ENCODE measurements at regions not wholly inside any gene's neighbourhood (a gene's known extent, or its start where the extent isn't known, plus 50 kb on each side); places are given as distances from the start of the nearest gene placed in this dataset.

GRCh38 chr16:5965321-5965720, 867.7 kb upstream of the EEF2KMT start:
- Histone ChIP-seq H4K20me1 (ENCODE audit: insufficient read depth) (no peaks in the 10 kb centered on the region), H3K27ac (ENCODE audit: low read depth, low read length) (no peak overlapping the region), H2AFZ (ENCODE audit: low read depth, low read length, poor library complexity, severe bottlenecking) (no peak overlapping the region), H3K9me3 (ENCODE audit: control insufficient read depth in 1 of 2, insufficient read depth in 1 of 2, low read depth in 1 of 2, low read length in 2 of 2) (peaks cover 0 to 10% of the 10 kb centered on the region in 2 experiments; a peak in 2 of 4 replicates), H3K27me3 (ENCODE audit: insufficient read depth, low read length) (no peaks in the 10 kb centered on the region), H3K9ac (ENCODE audit: low read length) (no peak overlapping the region), H3K4me2 (ENCODE audit: low read length) (no peak overlapping the region), H3K9me2 (ENCODE audit: insufficient read depth) (no peaks in the 10 kb centered on the region), H3K4me3 (replicated peaks in 1 of 2; ENCODE audit: low read depth in 1 of 2, low read length in 2 of 2) (no peak overlapping the region), H3K4me1 (ENCODE audit: control insufficient read depth in 1 of 2, insufficient read depth in 2 of 2, low read length in 2 of 2) (no peaks in the 10 kb centered on the region), H3K36me3 (ENCODE audit: control insufficient read depth in 1 of 2, insufficient read depth in 2 of 2, low read length in 2 of 2) (no peaks in the 10 kb centered on the region), H3K79me2 (ENCODE audit: insufficient read depth, low read length) (no peaks in the 10 kb centered on the region)
- no peak for DNase-seq (ENCODE audit: low read depth, low spot score)
- ChIA-PET RAD21 (ENCODE audit: low non-redundant PET in 1 of 2, low total read pairs in 2 of 2, uncharacterized antibody in 2 of 2, unreplicated experiment in 2 of 2) (no interaction called here), POLR2A (no interaction called here), CTCF (no interaction called here)
- ATAC-seq, result no peak
- intact Hi-C loops (cut with micrococcal nuclease), result no loop called here
- TF ChIP-seq JUND (IDR thresholded peaks at IDR 0.05), result no peak
- TF ChIP-seq POLR2AphosphoS5 (IDR thresholded peaks at IDR 0.05; ENCODE audit: low read depth, low read length), result no peak
- TF ChIP-seq SRF (IDR thresholded peaks at IDR 0.05; ENCODE audit: low read depth), result no peak
- no peak for TF ChIP-seq EGR1 (IDR thresholded peaks at IDR 0.05; ENCODE audit: low read depth)
- TF ChIP-seq ZBTB33 (IDR thresholded peaks at IDR 0.05; ENCODE audit: extremely low read depth, insufficient replicate concordance, low read length), result no peak
- no peak for TF ChIP-seq ZNF274 (IDR thresholded peaks at IDR 0.05; ENCODE audit: low read depth, low read length)
- no peak for TF ChIP-seq MAX (IDR thresholded peaks at IDR 0.05)
- TF ChIP-seq YY1 (IDR thresholded peaks at IDR 0.05; ENCODE audit: extremely low read depth, insufficient replicate concordance, low read depth, low read length), result no peak
- no peak for TF ChIP-seq SIN3A (IDR thresholded peaks at IDR 0.05; ENCODE audit: low read depth)
- TF ChIP-seq REST (IDR thresholded peaks at IDR 0.05; ENCODE audit: low read depth), result no peak
- no peak for TF ChIP-seq EZH2phosphoT487 (IDR thresholded peaks at IDR 0.05; ENCODE audit: borderline replicate concordance)
- no peak for TF ChIP-seq CEBPB (IDR thresholded peaks at IDR 0.05; ENCODE audit: low read depth)
- TF ChIP-seq CTCF (IDR thresholded peaks at IDR 0.05 in 2 of 3, conservative IDR thresholded peaks at IDR 0.05 in 1 of 3; ENCODE audit: borderline replicate concordance in 1 of 3, insufficient read depth in 1 of 3, low read depth in 2 of 3, low read length in 2 of 3), result no peak
- BruUV-seq (replicated peaks), result no TSS peak
